ENCODE measurements at regions not wholly inside any gene's neighbourhood (a gene's known extent, or its start where the extent isn't known, plus 50 kb on each side); places are given as distances from the start of the nearest gene placed in this dataset.

- no peak for DNase-seq
Measured at GRCh38 chr21:31405604-31406003, 61.5 kb upstream of the TIAM1 start.

GRCh38 chr21:31403596-31404333 lies 59.7 kb upstream of the TIAM1 start:
- DNase-seq, result no peak

DNA sequence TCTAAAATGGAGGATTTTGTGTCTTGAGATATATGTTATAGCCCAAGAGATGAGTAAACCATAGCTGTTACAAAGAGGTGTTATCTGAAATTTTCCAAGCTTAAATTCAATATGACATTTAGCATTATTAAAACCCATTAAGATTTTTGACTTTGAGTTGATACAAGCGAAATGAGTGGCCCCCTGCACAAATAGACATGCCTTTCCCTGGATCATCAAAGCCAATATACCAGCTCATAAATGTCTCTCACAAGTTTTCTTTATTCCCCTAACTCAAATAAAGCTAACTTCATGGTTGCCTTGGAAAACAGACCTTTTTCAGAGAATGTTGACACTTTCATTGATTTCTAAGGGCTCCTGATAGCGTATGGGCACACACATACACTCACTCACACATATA lies 55.5 kb upstream of the TIAM1 start:
- no peak for DNase-seq

DNA sequence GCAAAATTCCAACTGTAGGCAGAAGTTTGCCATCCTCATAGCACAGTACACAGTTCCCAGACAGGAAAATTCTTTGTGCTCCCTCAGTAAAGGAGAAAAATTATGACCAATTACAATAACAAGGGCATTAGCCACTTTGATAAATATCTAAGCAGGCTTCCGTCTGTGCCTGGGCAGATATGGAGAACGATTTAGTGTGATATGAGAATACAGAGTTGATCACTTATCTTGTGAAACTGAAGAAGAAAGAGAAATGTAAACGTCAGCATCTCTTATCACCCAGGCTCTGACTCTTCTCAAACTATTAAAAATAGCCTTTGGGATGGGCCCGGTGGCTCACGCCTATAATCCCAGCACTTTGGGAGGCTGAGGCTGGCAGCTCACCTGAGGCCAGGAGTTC lies 54.5 kb upstream of the TIAM1 start:
- DNase-seq, result no peak

DNA sequence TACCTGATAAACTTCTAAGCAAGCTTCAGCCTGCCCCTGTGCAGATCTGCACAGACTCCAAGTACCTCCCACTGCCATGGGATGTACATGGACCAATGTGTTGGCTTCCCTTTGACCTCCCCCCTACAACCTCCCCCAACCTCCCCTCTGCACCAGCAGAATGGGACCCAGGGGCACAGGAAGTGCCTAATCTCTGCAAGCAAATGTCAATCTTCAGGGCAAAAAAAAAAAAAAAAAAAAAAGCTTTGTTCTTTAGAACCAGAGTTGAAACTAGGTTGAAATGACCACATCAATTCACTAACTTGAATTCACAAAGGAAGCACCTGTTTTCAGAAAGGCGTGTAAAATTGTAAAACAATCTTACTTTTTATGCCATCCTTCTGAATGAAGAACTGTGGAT lies 53.9 kb upstream of the TIAM1 start:
- DNase-seq, result no peak

GRCh38 chr21:31397515-31397926 lies 53.5 kb upstream of the TIAM1 start:
- no peak for DNase-seq

- DNase-seq, result no peak
Measured at GRCh38 chr21:31397030-31397429, 53.0 kb upstream of the TIAM1 start.

GRCh38 chr21:31396399-31396798 lies 52.3 kb upstream of the TIAM1 start:
- no peak for DNase-seq

DNA sequence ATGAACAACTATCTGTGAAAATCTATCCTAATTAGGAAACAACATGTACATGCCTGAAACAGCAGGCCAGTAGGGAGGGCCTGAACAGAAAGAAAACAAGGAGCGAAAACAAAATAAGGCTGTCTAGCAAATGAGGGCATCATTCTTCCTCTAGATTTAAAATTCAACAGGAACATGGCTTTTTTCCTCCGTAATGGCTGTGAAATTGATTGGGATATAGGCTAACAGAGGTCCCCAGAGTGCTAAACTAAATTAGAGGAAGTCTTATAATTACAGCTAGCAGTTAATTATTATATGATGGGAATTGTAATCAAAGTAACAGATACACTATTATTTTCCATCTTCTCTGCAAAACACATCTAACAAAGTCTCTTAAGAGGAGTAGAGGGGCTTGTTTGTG lies 51.7 kb upstream of the TIAM1 start:
- DNase-seq, result no peak

- no peak for DNase-seq
Measured at GRCh38 chr21:31395268-31395667, 51.2 kb upstream of the TIAM1 start.

DNA sequence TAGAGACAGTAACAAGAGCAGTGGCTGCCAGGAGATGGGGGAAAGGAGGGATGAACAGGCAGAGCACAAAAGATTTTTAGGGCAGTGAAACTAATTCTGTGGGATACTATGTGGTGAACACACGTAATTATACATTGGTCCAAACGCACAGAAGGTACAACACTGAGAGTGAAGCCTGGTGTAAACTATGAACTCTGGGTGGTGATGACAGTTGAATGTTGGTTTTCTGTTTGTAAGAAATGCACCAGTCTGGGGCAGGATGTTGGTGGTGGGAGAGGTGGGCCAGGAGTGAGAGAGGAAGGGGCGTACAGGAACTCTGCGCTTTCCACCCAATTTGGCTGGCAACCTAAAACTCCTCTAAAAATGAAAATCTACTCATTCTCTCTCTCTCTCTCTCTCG lies 50.2 kb upstream of the TIAM1 start:
- no peak for DNase-seq

All from kidney glomerular epithelial cell (primary cell).